SU-DHL-6 (cell line): ENCODE measurements at regions not wholly inside any gene's neighbourhood (a gene's known extent, or its start where the extent isn't known, plus 50 kb on each side); places are given as distances from the start of the nearest gene placed in this dataset.

Experiments
- H2AFZ ChIP-seq: fragments of 200-600 bp; sonication (generic); 2 replicates; pipeline ENCODE4 v1.6.1; 2014; ENCODE audit warnings: low read depth, mild to moderate bottlenecking, moderate library complexity, mixed read lengths, antibody characterized with exemption, low read length; ENCODE audit not compliant: severe bottlenecking
- H3F3A ChIP-seq: fragments of 200-600 bp; shearing (Covaris generic); 2 replicates; pipeline ENCODE4 v1.6.0; 2016; ENCODE audit warnings: antibody characterized with exemption, mild to moderate bottlenecking; ENCODE audit not compliant: insufficient read depth
- H3K27ac ChIP-seq: fragments of 200-600 bp; sonication (generic); 2 replicates; pipeline ENCODE4 v1.5.1; 2016; ENCODE audit warnings: low read depth, mild to moderate bottlenecking, low read length, moderate library complexity, mixed read lengths
- H3K27me3 ChIP-seq: fragments of 200-600 bp; sonication (generic), shearing (Covaris generic); 2 replicates; pipeline ENCODE4 v1.6.0; 2014; ENCODE audit warnings: mild to moderate bottlenecking, low read length
- H3K36me3 ChIP-seq: fragments of 200-600 bp; sonication (generic); 2 replicates; pipeline ENCODE4 v1.6.1; 2014; ENCODE audit warnings: mild to moderate bottlenecking, low read length, mixed read lengths
- H3K4me2 ChIP-seq: fragments of 300-600, 200-600 bp; shearing (Covaris generic), sonication (generic); 2 replicates; pipeline ENCODE4 v1.6.0; 2014; ENCODE audit warnings: low read length, low read depth, mild to moderate bottlenecking; ENCODE audit not compliant: poor library complexity, severe bottlenecking
- H3K4me3 ChIP-seq: fragments of 200-600 bp; sonication (generic); 2 replicates; pipeline ENCODE4 v1.5.1; 2014; ENCODE audit warnings: antibody characterized with exemption, low read length, mild to moderate bottlenecking, mixed read lengths; ENCODE audit not compliant: insufficient read depth, poor library complexity, severe bottlenecking
- H3K79me2 ChIP-seq: fragments of 200-600 bp; sonication (generic); 2 replicates; pipeline ENCODE4 v1.6.1; 2014; ENCODE audit warnings: mild to moderate bottlenecking, low read length, moderate library complexity; ENCODE audit not compliant: insufficient read depth
- H3K9ac ChIP-seq: fragments of 200-600 bp; sonication (generic); 2 replicates; pipeline ENCODE4 v1.7.0; 2014; ENCODE audit warnings: mild to moderate bottlenecking, low read length
- H3K9me2 ChIP-seq: fragments of 200-600 bp; sonication (generic); replicated peaks from 2 replicates; pipeline ENCODE4 v1.6.1; 2014; ENCODE audit warnings: low read length; ENCODE audit not compliant: insufficient read depth
- H3K9me3 ChIP-seq: fragments of 200-600 bp; sonication (generic); 2 replicates; pipeline ENCODE4 v1.6.1; 2014; ENCODE audit warnings: low read length, mixed read lengths; ENCODE audit not compliant: insufficient read depth
- H4K20me1 ChIP-seq: fragments of 200-600 bp; sonication (generic); 2 replicates; pipeline ENCODE4 v1.6.1; 2014; ENCODE audit warnings: low read depth, mild to moderate bottlenecking, antibody characterized with exemption, low read length, moderate library complexity, mixed read lengths
- CTCF ChIP-seq: fragments of 200-600 bp; sonication (generic); IDR thresholded peaks from one replicate; pipeline ENCODE4 v1.5.1; 2017; ENCODE audit warnings: antibody characterized with exemption, mild to moderate bottlenecking, low read length, moderate library complexity; ENCODE audit not compliant: insufficient read depth, poor library complexity, severe bottlenecking
- EZH2phosphoT487 ChIP-seq: fragments of 200-600 bp; sonication (generic), shearing (Covaris generic); conservative IDR thresholded peaks from 2 replicates; pipeline ENCODE4 v1.6.1; 2018; ENCODE audit warnings: mild to moderate bottlenecking, antibody characterized with exemption, low read length, moderate library complexity, mixed read lengths

- Histone ChIP-seq H3K9me3 (no peaks in the 10 kb centered on the region), H3F3A (no peaks in the 10 kb centered on the region), H3K79me2 (no peaks in the 10 kb centered on the region), H3K4me2 (no peak overlapping the region), H3K27me3 (no peaks in the 10 kb centered on the region), H3K4me3 (no peak overlapping the region), H3K9me2 (no peaks in the 10 kb centered on the region), H3K9ac (no peak overlapping the region), H3K27ac (no peak overlapping the region), H2AFZ (no peak overlapping the region), H3K36me3 (no peaks in the 10 kb centered on the region), H4K20me1 (no peaks in the 10 kb centered on the region)
- no peak for TF ChIP-seq CTCF
- TF ChIP-seq EZH2phosphoT487, result no peak
Observed at GRCh38 chr7:109131141-109131540, 561.5 kb downstream of the DNAJB9 start.

DNA sequence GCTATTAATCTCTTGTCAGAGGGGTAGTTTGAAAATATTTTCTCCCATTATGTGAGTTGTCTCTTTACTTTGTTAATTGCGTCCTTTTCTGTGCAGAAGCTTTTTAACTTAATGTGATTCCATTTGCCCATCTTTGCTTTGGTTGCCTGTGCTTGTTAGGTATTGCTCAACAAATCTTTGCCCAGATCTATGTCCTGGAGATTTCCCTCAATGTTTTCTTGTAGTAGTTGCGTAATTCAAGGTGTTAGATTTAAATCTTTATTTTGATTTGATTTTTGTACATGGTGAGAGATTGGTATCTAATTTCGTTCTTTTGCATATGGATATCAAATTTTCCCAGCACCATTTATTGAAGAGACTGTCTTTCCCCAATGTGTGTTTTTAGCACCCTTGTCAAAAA, 567.2 kb downstream of the DNAJB9 start:
- H4K20me1 ChIP-seq, result no peaks in the 10 kb centered on the region

GRCh38 chr7:109154748-109155147, 585.1 kb downstream of the DNAJB9 start:
- Histone ChIP-seq H3K27me3 (no peaks in the 10 kb centered on the region), H4K20me1 (no peaks in the 10 kb centered on the region), H3K79me2 (no peaks in the 10 kb centered on the region), H3K9me2 (no peaks in the 10 kb centered on the region), H3K9me3 (no peaks in the 10 kb centered on the region), H2AFZ (no peak overlapping the region), H3K4me2 (no peak overlapping the region), H3K9ac (no peak overlapping the region), H3K36me3 (no peaks in the 10 kb centered on the region), H3K4me3 (no peak overlapping the region), H3K27ac (no peak overlapping the region), H3F3A (no peaks in the 10 kb centered on the region)
- TF ChIP-seq EZH2phosphoT487, result no peak
- no peak for TF ChIP-seq CTCF

More for the DNA sequence above, 567.2 kb downstream of the DNAJB9 start:
- TF ChIP-seq EZH2phosphoT487 (no peak), CTCF (no peak)
- H3K9me3 ChIP-seq, result no peaks in the 10 kb centered on the region
- H2AFZ ChIP-seq, result no peak overlapping the region
- H3K36me3 ChIP-seq, result no peaks in the 10 kb centered on the region
- no peak overlapping the region for H3K4me2 ChIP-seq
- H3K9me2 ChIP-seq, result no peaks in the 10 kb centered on the region
- H3K4me3 ChIP-seq, result no peak overlapping the region
- no peaks in the 10 kb centered on the region for H3F3A ChIP-seq
- H3K27me3 ChIP-seq, result no peaks in the 10 kb centered on the region
- no peak overlapping the region for H3K27ac ChIP-seq
- no peak overlapping the region for H3K9ac ChIP-seq
- no peaks in the 10 kb centered on the region for H3K79me2 ChIP-seq
